ENCODE measurements at regions not wholly inside any gene's neighbourhood (a gene's known extent, or its start where the extent isn't known, plus 50 kb on each side); places are given as distances from the start of the nearest gene placed in this dataset.

- Histone ChIP-seq H3K36me3 (no peaks in the 10 kb centered on the region), H3K27ac (no peak overlapping the region), H3K9me3 (no peaks in the 10 kb centered on the region), H3K4me3 (no peak overlapping the region), H3K27me3 (no peaks in the 10 kb centered on the region), H3K4me1 (peaks cover 0 to 22% of the 10 kb centered on the region in 2 donors)
- intact Hi-C loops (cut with DNase I), result no loop called here
- TF ChIP-seq, protein P1, sequence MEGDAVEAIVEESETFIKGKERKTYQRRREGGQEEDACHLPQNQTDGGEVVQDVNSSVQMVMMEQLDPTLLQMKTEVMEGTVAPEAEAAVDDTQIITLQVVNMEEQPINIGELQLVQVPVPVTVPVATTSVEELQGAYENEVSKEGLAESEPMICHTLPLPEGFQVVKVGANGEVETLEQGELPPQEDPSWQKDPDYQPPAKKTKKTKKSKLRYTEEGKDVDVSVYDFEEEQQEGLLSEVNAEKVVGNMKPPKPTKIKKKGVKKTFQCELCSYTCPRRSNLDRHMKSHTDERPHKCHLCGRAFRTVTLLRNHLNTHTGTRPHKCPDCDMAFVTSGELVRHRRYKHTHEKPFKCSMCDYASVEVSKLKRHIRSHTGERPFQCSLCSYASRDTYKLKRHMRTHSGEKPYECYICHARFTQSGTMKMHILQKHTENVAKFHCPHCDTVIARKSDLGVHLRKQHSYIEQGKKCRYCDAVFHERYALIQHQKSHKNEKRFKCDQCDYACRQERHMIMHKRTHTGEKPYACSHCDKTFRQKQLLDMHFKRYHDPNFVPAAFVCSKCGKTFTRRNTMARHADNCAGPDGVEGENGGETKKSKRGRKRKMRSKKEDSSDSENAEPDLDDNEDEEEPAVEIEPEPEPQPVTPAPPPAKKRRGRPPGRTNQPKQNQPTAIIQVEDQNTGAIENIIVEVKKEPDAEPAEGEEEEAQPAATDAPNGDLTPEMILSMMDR (IDR thresholded peaks at IDR 0.05), result no peak
- no peak for DNase-seq
- ATAC-seq, result no peak
Observed at GRCh38 chr10:78582540-78582939, 486.2 kb upstream of the ZMIZ1 start.

GRCh38 chr10:78584266-78584665 lies 484.5 kb upstream of the ZMIZ1 start:
- intact Hi-C loops (cut with DNase I), result no loop called here
- TF ChIP-seq, protein P1 (IDR thresholded peaks at IDR 0.05), result no peak
- H3K27me3 ChIP-seq, result no peaks in the 10 kb centered on the region
- peaks cover 0 to 5% of the 10 kb centered on the region in 2 donors for H3K4me1 ChIP-seq
- H3K27ac ChIP-seq, result no peak overlapping the region
- H3K4me3 ChIP-seq, result no peak overlapping the region
- DNase-seq (no peak), ATAC-seq (no peak)
- no peaks in the 10 kb centered on the region for H3K36me3 ChIP-seq
- H3K9me3 ChIP-seq, result no peaks in the 10 kb centered on the region

DNA sequence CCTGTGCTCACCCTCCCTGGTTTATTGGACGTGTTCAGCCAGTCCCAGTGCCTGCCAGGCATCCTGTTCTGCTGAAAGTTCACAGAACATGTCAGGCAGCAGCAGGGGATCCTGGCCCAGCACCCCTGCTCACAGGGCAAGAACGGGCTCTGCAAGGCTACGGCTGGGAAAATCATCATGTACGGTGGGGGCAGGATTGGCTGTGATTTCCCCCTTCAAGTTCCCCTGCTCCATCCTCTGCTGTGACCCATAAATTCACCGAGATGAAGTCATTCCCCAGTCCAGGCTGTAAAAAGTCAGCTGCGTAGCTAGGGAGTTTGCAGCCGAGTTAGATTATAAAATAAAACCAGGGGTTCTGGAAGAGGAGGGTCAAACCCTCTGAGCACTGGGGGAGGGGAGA lies 484.1 kb upstream of the ZMIZ1 start:
- H3K4me3 ChIP-seq, result no peak overlapping the region
- H3K27me3 ChIP-seq, result no peaks in the 10 kb centered on the region
- peaks cover 0 to 1% of the 10 kb centered on the region in 2 donors for H3K4me1 ChIP-seq
- ATAC-seq (no peak), DNase-seq (peak in 1 of 4 donors; percentile 30)
- no peaks in the 10 kb centered on the region for H3K36me3 ChIP-seq
- TF ChIP-seq, protein P1 (IDR thresholded peaks at IDR 0.05), result no peak
- intact Hi-C loops (cut with DNase I), result no loop called here
- H3K27ac ChIP-seq, result no peak overlapping the region
- H3K9me3 ChIP-seq, result no peaks in the 10 kb centered on the region

DNA sequence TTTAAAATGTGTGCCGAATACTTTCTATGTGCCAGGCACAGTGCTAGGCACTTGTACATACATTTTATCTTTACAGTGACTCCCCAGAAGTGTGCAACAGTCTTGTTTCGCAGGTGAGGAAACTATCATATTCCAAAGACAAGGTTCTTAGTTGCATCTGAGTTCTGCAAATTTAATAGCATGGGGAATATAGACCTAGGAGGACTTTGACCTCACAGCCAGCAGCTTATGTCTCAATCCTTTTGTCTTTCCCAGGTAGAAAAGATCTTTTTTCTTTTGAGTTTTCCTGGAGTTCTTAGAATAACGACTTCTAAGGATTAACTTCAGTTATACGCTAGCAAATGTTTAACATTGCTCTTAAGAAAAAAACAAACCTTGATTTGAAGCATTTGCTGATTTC lies 482.8 kb upstream of the ZMIZ1 start:
- intact Hi-C loops (cut with DNase I), result no loop called here
- no peaks in the 10 kb centered on the region for H3K9me3 ChIP-seq
- no peak for DNase-seq
- no peaks in the 10 kb centered on the region for H3K27me3 ChIP-seq
- TF ChIP-seq, protein P1 (IDR thresholded peaks at IDR 0.05), result no peak
- no peaks in the 10 kb centered on the region for H3K36me3 ChIP-seq
- H3K4me3 ChIP-seq, result no peak overlapping the region
- no peak overlapping the region for H3K27ac ChIP-seq
- no peaks in the 10 kb centered on the region for H3K4me1 ChIP-seq
- ATAC-seq, result no peak

DNA sequence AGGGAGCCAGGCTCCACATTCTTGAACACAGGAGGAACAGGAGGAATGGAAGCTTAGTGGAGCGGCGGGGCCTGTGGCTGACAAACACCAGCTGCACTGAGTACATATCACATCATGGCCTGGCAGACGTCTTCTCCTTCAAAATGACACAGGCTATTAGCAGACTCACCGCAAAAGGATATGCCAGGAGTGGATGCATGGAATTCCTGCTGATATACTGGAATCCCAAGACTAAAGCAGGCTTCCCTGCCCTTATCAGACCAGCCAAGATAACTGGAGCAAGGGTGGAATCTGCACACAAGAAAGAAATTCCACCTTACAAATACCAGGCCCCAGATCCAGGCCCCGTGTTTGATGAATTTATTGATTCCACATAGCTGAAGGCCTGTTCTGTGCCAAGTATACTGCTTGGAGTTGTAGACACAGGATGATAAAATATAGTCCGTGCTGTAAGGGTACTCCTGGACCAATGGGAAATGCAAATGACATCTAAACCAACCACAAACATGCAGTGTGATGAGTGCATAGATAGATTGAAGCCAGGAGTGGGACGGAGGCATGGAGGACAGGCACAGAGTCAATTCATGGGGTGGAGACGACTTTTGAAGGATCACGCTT lies 480.5 kb upstream of the ZMIZ1 start:
- TF ChIP-seq, protein P1 (IDR thresholded peaks at IDR 0.05), result no peak
- peak; percentile 53 for ATAC-seq

More for the DNA sequence above, 480.5 kb upstream of the ZMIZ1 start:
- Histone ChIP-seq H3K27ac (no peak overlapping the region), H3K4me3 (no peak overlapping the region), H3K27me3 (no peaks in the 10 kb centered on the region), H3K4me1 (no peaks in the 10 kb centered on the region), H3K36me3 (no peaks in the 10 kb centered on the region), H3K9me3 (no peaks in the 10 kb centered on the region)
- peak in 2 of 4 donors; percentile 87 for DNase-seq
- intact Hi-C loops (cut with DNase I), result no loop called here

All from left lung (tissue), 4 donors.